SU-DHL-6 (cell line): ENCODE measurements at regions not wholly inside any gene's neighbourhood (a gene's known extent, or its start where the extent isn't known, plus 50 kb on each side); places are given as distances from the start of the nearest gene placed in this dataset.
"Not testable (repeated sequence)": the region's sequence is repeated elsewhere in the genome, so short reads cannot be mapped to it uniquely, and the experiment has no call there.

Experiments used
- H2AFZ ChIP-seq: fragments of 200-600 bp; sonication (generic); 2 replicates; pipeline ENCODE4 v1.6.1; 2014; ENCODE audit warnings: low read depth, mild to moderate bottlenecking, moderate library complexity, mixed read lengths, antibody characterized with exemption, low read length; ENCODE audit not compliant: severe bottlenecking
- H3F3A ChIP-seq: fragments of 200-600 bp; shearing (Covaris generic); 2 replicates; pipeline ENCODE4 v1.6.0; 2016; ENCODE audit warnings: antibody characterized with exemption, mild to moderate bottlenecking; ENCODE audit not compliant: insufficient read depth
- H3K27ac ChIP-seq: fragments of 200-600 bp; sonication (generic); 2 replicates; pipeline ENCODE4 v1.5.1; 2016; ENCODE audit warnings: low read depth, mild to moderate bottlenecking, low read length, moderate library complexity, mixed read lengths
- H3K27me3 ChIP-seq: fragments of 200-600 bp; sonication (generic), shearing (Covaris generic); 2 replicates; pipeline ENCODE4 v1.6.0; 2014; ENCODE audit warnings: mild to moderate bottlenecking, low read length
- H3K36me3 ChIP-seq: fragments of 200-600 bp; sonication (generic); 2 replicates; pipeline ENCODE4 v1.6.1; 2014; ENCODE audit warnings: mild to moderate bottlenecking, low read length, mixed read lengths
- H3K4me2 ChIP-seq: fragments of 300-600, 200-600 bp; shearing (Covaris generic), sonication (generic); 2 replicates; pipeline ENCODE4 v1.6.0; 2014; ENCODE audit warnings: low read length, low read depth, mild to moderate bottlenecking; ENCODE audit not compliant: poor library complexity, severe bottlenecking
- H3K4me3 ChIP-seq: fragments of 200-600 bp; sonication (generic); 2 replicates; pipeline ENCODE4 v1.5.1; 2014; ENCODE audit warnings: antibody characterized with exemption, low read length, mild to moderate bottlenecking, mixed read lengths; ENCODE audit not compliant: insufficient read depth, poor library complexity, severe bottlenecking
- H3K79me2 ChIP-seq: fragments of 200-600 bp; sonication (generic); 2 replicates; pipeline ENCODE4 v1.6.1; 2014; ENCODE audit warnings: mild to moderate bottlenecking, low read length, moderate library complexity; ENCODE audit not compliant: insufficient read depth
- H3K9ac ChIP-seq: fragments of 200-600 bp; sonication (generic); 2 replicates; pipeline ENCODE4 v1.7.0; 2014; ENCODE audit warnings: mild to moderate bottlenecking, low read length
- H3K9me2 ChIP-seq: fragments of 200-600 bp; sonication (generic); replicated peaks from 2 replicates; pipeline ENCODE4 v1.6.1; 2014; ENCODE audit warnings: low read length; ENCODE audit not compliant: insufficient read depth
- H3K9me3 ChIP-seq: fragments of 200-600 bp; sonication (generic); 2 replicates; pipeline ENCODE4 v1.6.1; 2014; ENCODE audit warnings: low read length, mixed read lengths; ENCODE audit not compliant: insufficient read depth
- H4K20me1 ChIP-seq: fragments of 200-600 bp; sonication (generic); 2 replicates; pipeline ENCODE4 v1.6.1; 2014; ENCODE audit warnings: low read depth, mild to moderate bottlenecking, antibody characterized with exemption, low read length, moderate library complexity, mixed read lengths
- CTCF ChIP-seq: fragments of 200-600 bp; sonication (generic); IDR thresholded peaks from one replicate; pipeline ENCODE4 v1.5.1; 2017; ENCODE audit warnings: antibody characterized with exemption, mild to moderate bottlenecking, low read length, moderate library complexity; ENCODE audit not compliant: insufficient read depth, poor library complexity, severe bottlenecking
- EZH2phosphoT487 ChIP-seq: fragments of 200-600 bp; sonication (generic), shearing (Covaris generic); conservative IDR thresholded peaks from 2 replicates; pipeline ENCODE4 v1.6.1; 2018; ENCODE audit warnings: mild to moderate bottlenecking, antibody characterized with exemption, low read length, moderate library complexity, mixed read lengths

- H3K79me2 ChIP-seq, result no peaks in the 10 kb centered on the region
- no peaks in the 10 kb centered on the region for H3K27me3 ChIP-seq
- no peaks in the 10 kb centered on the region for H3K36me3 ChIP-seq
- H3K9ac ChIP-seq, result no peak overlapping the region
- no peaks in the 10 kb centered on the region for H3K9me2 ChIP-seq
- H3K4me2 ChIP-seq, result no peak overlapping the region
- H3F3A ChIP-seq, result no peaks in the 10 kb centered on the region
- H2AFZ ChIP-seq, result no peak overlapping the region
- H3K4me3 ChIP-seq, result no peak overlapping the region
- no peaks in the 10 kb centered on the region for H3K9me3 ChIP-seq
- TF ChIP-seq EZH2phosphoT487, result no peak
- no peak for TF ChIP-seq CTCF
- no peak overlapping the region for H3K27ac ChIP-seq
- H4K20me1 ChIP-seq, result no peaks in the 10 kb centered on the region
These were observed 845.3 kb downstream of the MCTP2 start for GRCh38 chr15:95076678-95076990.

- Histone ChIP-seq H3F3A (no peaks in the 10 kb centered on the region), H3K4me3 (no peak overlapping the region), H3K27me3 (no peaks in the 10 kb centered on the region), H3K9me3 (no peaks in the 10 kb centered on the region), H3K36me3 (no peaks in the 10 kb centered on the region), H3K27ac (no peak overlapping the region), H3K9me2 (no peaks in the 10 kb centered on the region), H2AFZ (no peak overlapping the region), H3K9ac (no peak overlapping the region), H3K4me2 (no peak overlapping the region), H3K79me2 (no peaks in the 10 kb centered on the region), H4K20me1 (no peaks in the 10 kb centered on the region)
- no peak for TF ChIP-seq CTCF
- TF ChIP-seq EZH2phosphoT487, result no peak
These were observed 846.6 kb downstream of the MCTP2 start for GRCh38 chr15:95078003-95078402.

- H3K27me3 ChIP-seq, H3K9ac ChIP-seq, H3K4me2 ChIP-seq, H2AFZ ChIP-seq, H3K9me3 ChIP-seq, H3F3A ChIP-seq, H3K36me3 ChIP-seq, H4K20me1 ChIP-seq, H3K79me2 ChIP-seq, H3K9me2 ChIP-seq, H3K27ac ChIP-seq, H3K4me3 ChIP-seq: not testable (repeated sequence)
These were observed 848.9 kb downstream of the MCTP2 start for GRCh38 chr15:95080228-95080627.

- H3K27me3 ChIP-seq, result no peaks in the 10 kb centered on the region
- no peaks in the 10 kb centered on the region for H3K9me2 ChIP-seq
- H3K9ac ChIP-seq, result no peak overlapping the region
- H3F3A ChIP-seq, result no peaks in the 10 kb centered on the region
- no peaks in the 10 kb centered on the region for H3K9me3 ChIP-seq
- H4K20me1 ChIP-seq, result no peaks in the 10 kb centered on the region
- no peak overlapping the region for H3K4me2 ChIP-seq
- H3K27ac ChIP-seq, result no peak overlapping the region
- TF ChIP-seq EZH2phosphoT487 (no peak), CTCF (no peak)
- H3K79me2 ChIP-seq, result no peaks in the 10 kb centered on the region
- H3K36me3 ChIP-seq, result no peaks in the 10 kb centered on the region
- H3K4me3 ChIP-seq, result no peak overlapping the region
- no peak overlapping the region for H2AFZ ChIP-seq
These were observed 853.7 kb downstream of the MCTP2 start for GRCh38 chr15:95085056-95085455.
